Neuronal stem cell (in vitro differentiated cells): ENCODE measurements at regions not wholly inside any gene's neighbourhood (a gene's known extent, or its start where the extent isn't known, plus 50 kb on each side); places are given as distances from the start of the nearest gene placed in this dataset.

Experiments
- DNase-seq: peaks from one replicate; pipeline ENCODE4 v3.0.0-alpha.2; 2013; ENCODE audit warnings: low spot score
- H2AFZ ChIP-seq: one replicate; pipeline ENCODE4 v1.6.1; 2013; ENCODE audit warnings: mild to moderate bottlenecking, low read length, inconsistent platforms
- H2AK5ac ChIP-seq: 2 replicates; pipeline ENCODE4 v1.6.1; 2013; ENCODE audit warnings: low read depth, mild to moderate bottlenecking, inconsistent platforms, low read length, moderate library complexity, mixed read lengths
- H2BK120ac ChIP-seq: 2 replicates; pipeline ENCODE4 v1.6.1; 2013; ENCODE audit warnings: low read depth, mild to moderate bottlenecking, inconsistent platforms, low read length, moderate library complexity, mixed read lengths
- H2BK12ac ChIP-seq: one replicate; pipeline ENCODE4 v1.6.1; 2013; ENCODE audit warnings: low read length, inconsistent platforms
- H2BK15ac ChIP-seq: 2 replicates; pipeline ENCODE4 v1.6.1; 2013; ENCODE audit warnings: mild to moderate bottlenecking, low read length, inconsistent platforms, mixed read lengths
- H2BK5ac ChIP-seq: one replicate; pipeline ENCODE4 v1.6.1; 2013; ENCODE audit warnings: inconsistent platforms, mild to moderate bottlenecking, low read length, moderate library complexity
- H3K14ac ChIP-seq: one replicate; pipeline ENCODE4 v1.6.1; 2013; ENCODE audit warnings: low read length, inconsistent platforms
- H3K18ac ChIP-seq: 2 replicates; pipeline ENCODE4 v1.6.1; 2013; ENCODE audit warnings: low read length, inconsistent platforms
- H3K23ac ChIP-seq: 2 replicates; pipeline ENCODE4 v1.6.1; 2013; ENCODE audit warnings: low read depth, mild to moderate bottlenecking, mixed read lengths, low read length, inconsistent platforms; ENCODE audit not compliant: poor library complexity
- H3K27ac ChIP-seq: replicated peaks from 3 replicates; pipeline ENCODE4 v1.5.1; 2013; ENCODE audit warnings: low read length, inconsistent platforms
- H3K27me3 ChIP-seq, 3 experiments: 2 replicates each; pipeline ENCODE4 v1.6.1; 2013; ENCODE audit warnings: low read length in 3 of 3, mild to moderate bottlenecking in 2 of 3, inconsistent platforms in 1 of 3, low read depth in 1 of 3, mixed read lengths in 1 of 3, moderate library complexity in 1 of 3; ENCODE audit not compliant: control insufficient read depth in 3 of 3, insufficient read depth in 3 of 3
- H3K36me3 ChIP-seq, 2 donors: replicated peaks in 1 of 2; 2 replicates each; pipeline ENCODE4 v1.6.1; 2013; ENCODE audit warnings: low read length in 2 of 2; ENCODE audit not compliant: control insufficient read depth in 2 of 2, insufficient read depth in 2 of 2
- H3K4ac ChIP-seq: 2 replicates; pipeline ENCODE4 v1.6.1; 2013; ENCODE audit warnings: inconsistent platforms, mild to moderate bottlenecking, low read length, moderate library complexity
- H3K4me1 ChIP-seq, 2 donors: 1 replicate in 1 of 2; 2 replicates in 1 of 2; pipeline ENCODE4 v1.6.1; 2013; ENCODE audit warnings: low read length in 2 of 2, low read depth in 1 of 2; ENCODE audit not compliant: control insufficient read depth in 2 of 2, insufficient read depth in 1 of 2
- H3K4me2 ChIP-seq: one replicate; pipeline ENCODE4 v1.6.1; 2013; ENCODE audit warnings: mild to moderate bottlenecking, low read length, inconsistent platforms; ENCODE audit not compliant: insufficient read depth, poor library complexity, severe bottlenecking
- H3K4me3 ChIP-seq, 2 donors: 2 replicates each; pipeline ENCODE4 v1.5.1; 2013; ENCODE audit warnings: low read length in 2 of 2, mild to moderate bottlenecking in 2 of 2, inconsistent platforms in 1 of 2, moderate library complexity in 1 of 2
- H3K79me1 ChIP-seq: one replicate; pipeline ENCODE4 v1.6.1; 2013; ENCODE audit warnings: low read depth, mild to moderate bottlenecking, inconsistent platforms, low read length, moderate library complexity
- H3K9ac ChIP-seq: one replicate; pipeline ENCODE4 v1.6.1; 2013; ENCODE audit warnings: mild to moderate bottlenecking, low read depth, low read length, inconsistent platforms; ENCODE audit not compliant: poor library complexity
- H3K9me3 ChIP-seq, 2 donors: replicated peaks in 1 of 2; 2 replicates each; pipeline versions ENCODE3 to v1.6.1; 2013; ENCODE audit warnings: low read length in 2 of 2, mild to moderate bottlenecking in 2 of 2, inconsistent platforms in 1 of 2, low read depth in 1 of 2, mixed read lengths in 1 of 2, moderate library complexity in 1 of 2; ENCODE audit not compliant: control insufficient read depth in 2 of 2, insufficient read depth in 1 of 2
- H4K8ac ChIP-seq: one replicate; pipeline ENCODE4 v1.6.1; 2013; ENCODE audit warnings: low read depth, mild to moderate bottlenecking, inconsistent platforms, low read length, moderate library complexity
- H4K91ac ChIP-seq: one replicate; pipeline ENCODE4 v1.6.1; 2013; ENCODE audit warnings: low read length, low read depth, mild to moderate bottlenecking, inconsistent platforms; ENCODE audit not compliant: poor library complexity
- WGBS, 2 donors: extraction: QIAGEN DNeasy Blood & Tissue Kit; methylation state at CpG; one replicate each; pipeline ENCODE4 v1.1.7; 2013; ENCODE audit warnings: missing lambda C conversion rate in 2 of 2, mixed read lengths in 1 of 2; ENCODE audit not compliant: insufficient read length in 2 of 2, insufficient replicate concordance in 1 of 2; ENCODE audit errors: extremely low coverage in 2 of 2; 5-methylcytosine and 5-hydroxymethylcytosine counted together

GRCh38 chr4:135065366-135065765 is 863.8 kb upstream of the PABPC4L start:
- Histone ChIP-seq H3K27me3 (no peaks in the 10 kb centered on the region), H3K23ac (no peak overlapping the region), H3K9me3 (no peaks in the 10 kb centered on the region), H2AFZ (no peak overlapping the region), H2AK5ac (no peak overlapping the region), H3K4me2 (no peak overlapping the region), H4K8ac (no peak overlapping the region), H2BK12ac (no peak overlapping the region), H2BK5ac (no peak overlapping the region), H4K91ac (no peak overlapping the region), H3K4ac (no peak overlapping the region), H2BK120ac (no peak overlapping the region), H3K4me1 (peaks cover 0 to 1% of the 10 kb centered on the region in 2 donors), H2BK15ac (no peak overlapping the region), H3K4me3 (no peak overlapping the region), H3K14ac (no peak overlapping the region), H3K18ac (no peak overlapping the region), H3K27ac (no peak overlapping the region), H3K9ac (no peak overlapping the region), H3K79me1 (no peaks in the 10 kb centered on the region), H3K36me3 (no peaks in the 10 kb centered on the region)
- WGBS, 2 donors, result no CpG with 5 or more reads among the region's 2 CpGs
- DNase-seq, result no peak

GRCh38 chr4:135050086-135050717 is 848.6 kb upstream of the PABPC4L start:
- no peak overlapping the region for H2AK5ac ChIP-seq
- H3K27ac ChIP-seq, result no peak overlapping the region
- H3K36me3 ChIP-seq, result no peaks in the 10 kb centered on the region
- H2BK5ac ChIP-seq, result no peak overlapping the region
- H3K23ac ChIP-seq, result no peak overlapping the region
- no peak overlapping the region for H4K91ac ChIP-seq
- peaks cover 0 to 1% of the 10 kb centered on the region in 2 donors for H3K9me3 ChIP-seq
- H3K79me1 ChIP-seq, result no peaks in the 10 kb centered on the region
- no peak overlapping the region for H3K4me2 ChIP-seq
- H2BK12ac ChIP-seq, result no peak overlapping the region
- H4K8ac ChIP-seq, result no peak overlapping the region
- H3K4me3 ChIP-seq, result no peak overlapping the region
- no peaks in the 10 kb centered on the region for H3K4me1 ChIP-seq
- H3K18ac ChIP-seq, result no peak overlapping the region
- no peaks in the 10 kb centered on the region for H3K27me3 ChIP-seq
- H2BK15ac ChIP-seq, result no peak overlapping the region
- H3K4ac ChIP-seq, result no peak overlapping the region
- no peak overlapping the region for H2AFZ ChIP-seq
- DNase-seq, result no peak
- H3K14ac ChIP-seq, result no peak overlapping the region
- no CpG with 5 or more reads among the region's 7 CpGs for WGBS, 2 donors
- H2BK120ac ChIP-seq, result no peak overlapping the region
- no peak overlapping the region for H3K9ac ChIP-seq

GRCh38 chr4:135032670-135033069 is 831.1 kb upstream of the PABPC4L start:
- H3K36me3 ChIP-seq, result no peaks in the 10 kb centered on the region
- H3K9ac ChIP-seq, result no peak overlapping the region
- H2AFZ ChIP-seq, result no peak overlapping the region
- H2BK5ac ChIP-seq, result no peak overlapping the region
- H3K4me3 ChIP-seq, result no peak overlapping the region
- H3K4me1 ChIP-seq, result no peaks in the 10 kb centered on the region
- no peak overlapping the region for H3K4ac ChIP-seq
- H2AK5ac ChIP-seq, result no peak overlapping the region
- no peak overlapping the region for H3K4me2 ChIP-seq
- H3K18ac ChIP-seq, result no peak overlapping the region
- H3K27me3 ChIP-seq, result no peaks in the 10 kb centered on the region
- no peak overlapping the region for H3K23ac ChIP-seq
- H2BK12ac ChIP-seq, result no peak overlapping the region
- H3K27ac ChIP-seq, result no peak overlapping the region
- H3K79me1 ChIP-seq, result no peaks in the 10 kb centered on the region
- no peak for DNase-seq
- no peak overlapping the region for H4K91ac ChIP-seq
- H3K9me3 ChIP-seq, result no peaks in the 10 kb centered on the region
- no peak overlapping the region for H4K8ac ChIP-seq
- H3K14ac ChIP-seq, result no peak overlapping the region
- no peak overlapping the region for H2BK120ac ChIP-seq
- WGBS, 2 donors, result no CpG with 5 or more reads among the region's 1 CpG
- H2BK15ac ChIP-seq, result no peak overlapping the region

DNA sequence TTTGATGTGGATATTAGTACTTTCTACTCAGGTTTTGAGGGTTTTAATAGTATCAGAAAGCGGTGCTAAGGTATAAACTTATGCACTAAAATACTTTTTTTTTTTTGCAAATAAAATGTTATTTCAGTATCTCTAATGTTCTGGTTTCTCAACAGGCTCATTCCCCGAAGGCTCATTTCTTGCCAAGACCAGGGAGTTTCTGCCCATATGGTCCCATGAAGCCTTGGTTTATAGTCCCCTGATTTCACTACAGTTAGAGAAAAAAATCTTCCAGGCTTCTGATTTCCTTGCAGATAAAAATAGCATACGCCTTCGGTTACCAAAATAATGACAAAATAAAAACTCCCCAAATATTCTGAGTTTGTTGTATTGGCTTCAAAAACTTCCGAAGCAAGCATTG is 814.2 kb upstream of the PABPC4L start:
- no peak overlapping the region for H3K9ac ChIP-seq
- H3K79me1 ChIP-seq, result no peaks in the 10 kb centered on the region
- H3K36me3 ChIP-seq, result no peaks in the 10 kb centered on the region
- no peak overlapping the region for H3K4me2 ChIP-seq
- H2BK15ac ChIP-seq, result no peak overlapping the region
- WGBS, 2 donors, result no CpG with 5 or more reads among the region's 5 CpGs
- no peak overlapping the region for H2BK5ac ChIP-seq
- no peaks in the 10 kb centered on the region for H3K27me3 ChIP-seq
- H2BK120ac ChIP-seq, result no peak overlapping the region
- H3K23ac ChIP-seq, result no peak overlapping the region
- H3K27ac ChIP-seq, result no peak overlapping the region
- H2AFZ ChIP-seq, result no peak overlapping the region
- no peak overlapping the region for H4K8ac ChIP-seq
- H3K18ac ChIP-seq, result no peak overlapping the region
- DNase-seq, result no peak
- no peak overlapping the region for H4K91ac ChIP-seq
- H2AK5ac ChIP-seq, result no peak overlapping the region
- H3K14ac ChIP-seq, result no peak overlapping the region
- H3K4me1 ChIP-seq, result no peaks in the 10 kb centered on the region
- H3K9me3 ChIP-seq, result no peaks in the 10 kb centered on the region
- H3K4ac ChIP-seq, result no peak overlapping the region
- H3K4me3 ChIP-seq, result no peak overlapping the region
- no peak overlapping the region for H2BK12ac ChIP-seq
